Ovary (tissue), 7 donors: ENCODE measurements at regions not wholly inside any gene's neighbourhood (a gene's known extent, or its start where the extent isn't known, plus 50 kb on each side); places are given as distances from the start of the nearest gene placed in this dataset.

Experiments used
- DNase-seq, 5 donors: peaks; one replicate each; pipeline ENCODE4 v3.0.0-alpha.2; 2019 to 2020
- H3K27ac ChIP-seq, 2 donors: fragments of 200-600 bp; one replicate each; pipeline versions ENCODE4 v1.5.1 to v1.8.0; 2019 to 2022
- H3K27me3 ChIP-seq: fragments of 200-600 bp; one replicate; pipeline ENCODE4 v1.8.0; 2022
- H3K36me3 ChIP-seq: fragments of 200-600 bp; sonication (generic); one replicate; pipeline ENCODE4 v1.5.1; 2019
- H3K4me1 ChIP-seq: one replicate; pipeline ENCODE4 v1.8.1; 2013; ENCODE audit warnings: mild to moderate bottlenecking, moderate library complexity; ENCODE audit not compliant: insufficient read depth
- H3K4me3 ChIP-seq: fragments of 200-600 bp; sonication (generic); one replicate; pipeline ENCODE4 v1.5.1; 2017
- H3K9me3 ChIP-seq, 2 donors: fragments of 200-600 bp in 1 of 2; sonication (generic) in 1 of 2; one replicate each; pipeline versions ENCODE4 v1.5.1 to v1.8.1; 2013 to 2019; ENCODE audit warnings: mild to moderate bottlenecking in 1 of 2, moderate library complexity in 1 of 2
- CTCF ChIP-seq, 3 donors: fragments of 450-650 bp in 2 of 3; fragments of 200-600 bp in 1 of 3; IDR thresholded peaks; one replicate each; pipeline versions ENCODE4 v1.5.1 to v1.8.0; 2016 to 2022; ENCODE audit warnings: antibody characterized with exemption in 3 of 3, mild to moderate bottlenecking in 1 of 3
- EP300 ChIP-seq: sonication (generic); formaldehyde crosslinking; IDR thresholded peaks from one replicate; pipeline ENCODE4 v1.6.1; 2017; ENCODE audit warnings: antibody characterized with exemption
- POLR2A ChIP-seq: fragments of 450-650 bp; IDR thresholded peaks from one replicate; pipeline ENCODE4 v1.6.1; 2017; ENCODE audit warnings: antibody characterized with exemption, mild to moderate bottlenecking, moderate library complexity
- WGBS, 3 donors: extraction: QIAGEN DNeasy Blood & Tissue Kit in 1 of 3; methylation state at CpG; one replicate each; pipeline versions ENCODE4 v1.1.5 to v1.1.7; 2013 to 2017; 5-methylcytosine and 5-hydroxymethylcytosine counted together
- intact Hi-C, 4 donors: fragments of 100-400 bp; cut with DNase I; formaldehyde crosslinking; loops; one replicate each; pipeline versions ENCODE4 v1.11.0 to v1.15.1; 2022 to 2023
- donor health status: DM: no; HTN: no; CAD: no; lungs with moderate emphysema.
- donor health status: DM: no; HTN: no; CAD: no.
- donor health status: Bipolar disorder and iron deficiency.
- donor health status: DM: no; HTN: no; CAD: no.
- donor health status: DM: yes; HTN: yes; CAD: no.

DNA sequence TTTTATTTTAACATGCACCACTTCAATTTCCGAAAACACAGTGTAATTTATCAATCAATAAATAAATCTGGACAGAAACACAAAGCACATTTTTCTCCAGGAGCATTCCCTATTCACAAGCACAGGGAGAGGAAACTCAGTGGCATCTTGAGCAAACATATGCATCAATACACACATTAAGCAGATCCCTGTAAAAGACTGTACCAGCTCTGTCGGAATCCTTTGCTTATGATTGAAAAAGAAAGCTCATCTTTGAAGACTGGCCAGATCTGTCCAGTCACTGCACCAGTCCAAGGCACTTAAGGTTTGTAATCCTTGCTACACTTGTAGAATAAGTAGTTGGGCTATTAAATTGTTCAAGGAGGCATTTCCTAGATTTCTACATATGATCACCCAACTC is 343.9 kb downstream of the BMPER start:
- Histone ChIP-seq H3K9me3 (no peaks in the 10 kb centered on the region), H3K36me3 (no peaks in the 10 kb centered on the region), H3K27ac (no peak overlapping the region), H3K4me1 (no peaks in the 10 kb centered on the region), H3K4me3 (no peak overlapping the region), H3K27me3 (no peaks in the 10 kb centered on the region)
- intact Hi-C loops: no loop called here
- WGBS, 3 donors: 40 to 57% (median 40%) methylated on average over 2 of the region's 2 CpGs
- DNase-seq: no peak
- TF ChIP-seq POLR2A (no peak), EP300 (no peak), CTCF (IDR thresholded peaks at IDR 0.05) (no peak)

GRCh38 chr7:34260279-34260678 is 354.9 kb downstream of the BMPER start:
- Histone ChIP-seq H3K27me3 (no peaks in the 10 kb centered on the region), H3K9me3 (no peaks in the 10 kb centered on the region), H3K4me1 (no peaks in the 10 kb centered on the region), H3K27ac (no peak overlapping the region), H3K4me3 (no peak overlapping the region), H3K36me3 (no peaks in the 10 kb centered on the region)
- no peak for DNase-seq
- no peak for TF ChIP-seq POLR2A
- TF ChIP-seq EP300: no peak
- TF ChIP-seq CTCF (IDR thresholded peaks at IDR 0.05): no peak
- intact Hi-C loops: no loop called here

GRCh38 chr7:34263168-34263567 is 357.8 kb downstream of the BMPER start:
- H3K4me3 ChIP-seq: no peak overlapping the region
- H3K27me3 ChIP-seq: no peaks in the 10 kb centered on the region
- H3K4me1 ChIP-seq: no peaks in the 10 kb centered on the region
- TF ChIP-seq CTCF (IDR thresholded peaks at IDR 0.05): no peak
- TF ChIP-seq POLR2A: no peak
- no peak for TF ChIP-seq EP300
- DNase-seq: no peak
- WGBS, 3 donors: 76 to 79% (median 78%) methylated on average over 2 of the region's 2 CpGs
- no peaks in the 10 kb centered on the region for H3K9me3 ChIP-seq
- H3K36me3 ChIP-seq: no peaks in the 10 kb centered on the region
- no peak overlapping the region for H3K27ac ChIP-seq
- intact Hi-C loops: no loop called here

DNA sequence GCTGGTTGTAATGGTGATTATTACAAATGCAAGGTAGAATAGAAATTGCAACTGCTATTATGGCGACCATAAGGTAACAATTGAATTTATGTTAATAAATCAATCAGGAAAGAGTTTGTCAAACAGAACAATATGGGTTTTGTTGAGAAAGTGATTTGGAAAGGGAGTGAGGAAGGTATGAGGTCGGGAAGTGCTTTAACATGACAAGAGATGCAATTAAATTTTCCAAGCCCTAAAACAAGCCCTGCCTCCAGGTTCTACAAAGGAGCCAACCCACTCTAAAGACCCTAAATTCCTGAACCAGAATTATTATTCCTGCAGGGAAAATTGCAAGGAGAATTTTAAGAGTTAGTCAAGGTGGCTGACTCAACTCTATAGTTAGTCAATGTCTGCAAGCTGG is 363.7 kb downstream of the BMPER start:
- Histone ChIP-seq H3K4me3 (no peak overlapping the region), H3K27ac (no peak overlapping the region), H3K27me3 (no peaks in the 10 kb centered on the region), H3K9me3 (no peaks in the 10 kb centered on the region), H3K36me3 (no peaks in the 10 kb centered on the region), H3K4me1 (no peaks in the 10 kb centered on the region)
- TF ChIP-seq POLR2A: no peak
- TF ChIP-seq CTCF (IDR thresholded peaks at IDR 0.05): no peak
- no peak for TF ChIP-seq EP300
- intact Hi-C loops: no loop called here
- DNase-seq: no peak
- 57 to 64% (median 60%) methylated on average over 2 of the region's 2 CpGs for WGBS, 3 donors

DNA sequence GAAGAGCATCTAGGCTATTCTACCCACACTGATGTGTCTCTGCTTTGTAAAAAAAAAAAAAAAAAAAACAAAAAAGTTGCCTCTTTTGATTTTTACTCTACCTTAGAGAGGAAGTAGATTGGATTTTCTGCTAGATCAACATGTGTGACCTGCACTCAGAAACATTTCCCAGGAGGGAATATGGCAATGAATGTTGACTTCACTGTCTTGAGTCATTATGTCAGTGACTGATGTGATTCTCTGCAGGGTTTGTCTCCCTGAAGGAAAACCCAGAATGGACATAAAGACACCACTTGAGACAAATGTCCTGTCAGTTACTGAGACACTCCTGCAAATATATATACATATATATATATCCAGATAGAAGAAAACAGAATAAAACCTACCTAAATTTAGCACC is 370.3 kb downstream of the BMPER start:
- intact Hi-C loops: no loop called here
- Histone ChIP-seq H3K27ac (no peak overlapping the region), H3K9me3 (no peaks in the 10 kb centered on the region), H3K27me3 (no peaks in the 10 kb centered on the region), H3K4me3 (no peak overlapping the region), H3K4me1 (no peaks in the 10 kb centered on the region), H3K36me3 (no peaks in the 10 kb centered on the region)
- TF ChIP-seq CTCF (IDR thresholded peaks at IDR 0.05) (no peak), POLR2A (no peak), EP300 (no peak)
- no peak for DNase-seq
